ENCODE measurements at regions not wholly inside any gene's neighbourhood (a gene's known extent, or its start where the extent isn't known, plus 50 kb on each side); places are given as distances from the start of the nearest gene placed in this dataset.

- Histone ChIP-seq H3K14ac (replicated peaks; ENCODE audit: low read depth, low read length) (no peak overlapping the region), H3K56ac (ENCODE audit: extremely low read depth, insufficient read depth, low read length) (no peak overlapping the region), H2BK120ac (ENCODE audit: low read depth, low read length) (no peak overlapping the region), H3K23ac (ENCODE audit: low read depth, low read length) (no peak overlapping the region), H4K20me1 (ENCODE audit: insufficient read depth, low read length) (no peaks in the 10 kb centered on the region), H3K4me1 (ENCODE audit: control insufficient read depth, insufficient read depth, low read length) (no peaks in the 10 kb centered on the region), H2BK20ac (ENCODE audit: low read depth, low read length) (no peak overlapping the region), H3K27me3 (ENCODE audit: control insufficient read depth, insufficient read depth, low read length) (peaks cover 3% of the 10 kb centered on the region; the same call in 1 of the 2 replicates), H2AK5ac (ENCODE audit: low read depth, low read length) (no peak overlapping the region), H3K4me2 (ENCODE audit: low read depth, low read length) (no peak overlapping the region), H3K36me3 (ENCODE audit: control insufficient read depth, insufficient read depth, low read length) (no peaks in the 10 kb centered on the region), H3K4ac (ENCODE audit: low read depth, low read length) (no peak overlapping the region), H3K4me3 (ENCODE audit: insufficient read depth, low read depth, low read length) (no peak overlapping the region), H3K79me1 (ENCODE audit: low read depth in 1 of 2, low read length in 2 of 2) (no peaks in the 10 kb centered on the region), H3K9me1 (ENCODE audit: insufficient read depth, low read length) (no peaks in the 10 kb centered on the region), H3K18ac (ENCODE audit: low read depth, low read length) (no peak overlapping the region), H2BK15ac (ENCODE audit: low read depth, low read length) (no peak overlapping the region), H2BK5ac (ENCODE audit: low read depth, low read length, poor library complexity, severe bottlenecking) (no peak overlapping the region), H3K9ac (ENCODE audit: low read depth, low read length) (no peak overlapping the region), H2AFZ (replicated peaks; ENCODE audit: low read length, poor library complexity) (no peak overlapping the region), H3K27ac (ENCODE audit: insufficient read depth, low read length) (no peak overlapping the region), H2AK9ac (replicated peaks; ENCODE audit: low read depth, low read length, poor library complexity) (no peak overlapping the region), H4K5ac (ENCODE audit: low read depth, low read length) (no peak overlapping the region), H4K8ac (ENCODE audit: low read depth in 2 of 2, low read length in 2 of 2) (no peak overlapping the region), H4K91ac (ENCODE audit: insufficient read depth, low read depth, low read length) (no peak overlapping the region), H3K9me3 (ENCODE audit: control insufficient read depth, insufficient read depth, low read length) (no peaks in the 10 kb centered on the region)
- intact Hi-C loops (cut with micrococcal nuclease) = no loop called here
- CTCF ChIA-PET = no interaction called here
- BruUV-seq (replicated peaks) = no TSS peak
- dilution Hi-C loops (cut with HindIII; ENCODE audit: low sequenced_read_pairs, unreplicated experiment) = no loop called here
- ATAC-seq (ENCODE audit: low read depth) = no peak
- in situ Hi-C loops (cut with MboI; ENCODE audit: low sequenced_read_pairs) = no loop called here
- no peak for DNase-seq
- POLR2A ChIA-PET (ENCODE audit: unreplicated experiment) = no interaction called here
- TF ChIP-seq RFX5 (IDR thresholded peaks at IDR 0.05; ENCODE audit: low read depth, low read length) (no peak), POLR2A (IDR thresholded peaks at IDR 0.05; ENCODE audit: low read depth, low read length) (no peak), NFE2L2 (IDR thresholded peaks at IDR 0.05; ENCODE audit: low read depth, low read length) (no peak), MXI1 (IDR thresholded peaks at IDR 0.05; ENCODE audit: borderline replicate concordance, low read depth, low read length) (no peak), FOS (IDR thresholded peaks at IDR 0.05; ENCODE audit: low read depth, low read length) (no peak), USF2 (IDR thresholded peaks at IDR 0.05; ENCODE audit: low read depth, low read length) (no peak), CHD1 (IDR thresholded peaks at IDR 0.05; ENCODE audit: low read depth, low read length) (no peak), CEBPB (IDR thresholded peaks at IDR 0.05; ENCODE audit: low read depth, low read length) (no peak), RAD21 (IDR thresholded peaks at IDR 0.05; ENCODE audit: low read length) (no peak), RCOR1 (IDR thresholded peaks at IDR 0.05; ENCODE audit: insufficient replicate concordance, low read length) (no peak), CTCF (conservative IDR thresholded peaks at IDR 0.05; ENCODE audit: low read depth, low read length) (no peak), MAZ (IDR thresholded peaks at IDR 0.05; ENCODE audit: borderline replicate concordance, low read depth, low read length) (no peak), BHLHE40 (IDR thresholded peaks at IDR 0.05; ENCODE audit: low read depth, low read length) (no peak), SMC3 (IDR thresholded peaks at IDR 0.05; ENCODE audit: low read depth, low read length) (no peak), ELK1 (IDR thresholded peaks at IDR 0.05; ENCODE audit: borderline replicate concordance, low read depth, low read length) (no peak), MAFK (IDR thresholded peaks at IDR 0.05; ENCODE audit: low read depth, low read length) (no peak)
Measured at GRCh38 chr3:30964612-30965011, 70.2 kb upstream of the GADL1 start.

Data from IMR-90 (cell line).